ENCODE measurements at regions not wholly inside any gene's neighbourhood (a gene's known extent, or its start where the extent isn't known, plus 50 kb on each side); places are given as distances from the start of the nearest gene placed in this dataset.

DNA sequence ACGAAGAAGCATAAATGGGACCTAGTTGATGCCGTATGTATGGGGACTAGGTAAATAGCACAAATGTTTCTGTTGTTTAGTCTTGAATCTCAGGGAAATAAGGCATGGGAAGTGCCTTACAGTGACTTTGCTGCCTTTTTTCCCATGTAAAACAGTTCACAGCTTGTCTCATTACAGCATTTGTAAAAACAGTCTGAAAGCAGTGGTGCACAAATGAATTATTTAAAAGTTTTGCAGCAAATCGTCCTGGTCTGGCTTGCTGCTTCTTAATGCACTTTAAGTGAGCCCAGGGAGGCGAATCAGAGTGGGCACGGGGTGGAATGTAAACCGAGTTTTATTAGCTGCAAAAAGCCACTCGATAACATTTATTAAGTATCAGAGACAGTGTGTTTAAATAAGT is 302.0 kb upstream of the ETAA1 start:
- TF ChIP-seq POLR2AphosphoS5 (IDR thresholded peaks at IDR 0.05) (no peak), EP300 (IDR thresholded peaks at IDR 0.05) (no peak), POLR2A (IDR thresholded peaks at IDR 0.05) (no peak)
- TF ChIP-seq, protein P1, sequence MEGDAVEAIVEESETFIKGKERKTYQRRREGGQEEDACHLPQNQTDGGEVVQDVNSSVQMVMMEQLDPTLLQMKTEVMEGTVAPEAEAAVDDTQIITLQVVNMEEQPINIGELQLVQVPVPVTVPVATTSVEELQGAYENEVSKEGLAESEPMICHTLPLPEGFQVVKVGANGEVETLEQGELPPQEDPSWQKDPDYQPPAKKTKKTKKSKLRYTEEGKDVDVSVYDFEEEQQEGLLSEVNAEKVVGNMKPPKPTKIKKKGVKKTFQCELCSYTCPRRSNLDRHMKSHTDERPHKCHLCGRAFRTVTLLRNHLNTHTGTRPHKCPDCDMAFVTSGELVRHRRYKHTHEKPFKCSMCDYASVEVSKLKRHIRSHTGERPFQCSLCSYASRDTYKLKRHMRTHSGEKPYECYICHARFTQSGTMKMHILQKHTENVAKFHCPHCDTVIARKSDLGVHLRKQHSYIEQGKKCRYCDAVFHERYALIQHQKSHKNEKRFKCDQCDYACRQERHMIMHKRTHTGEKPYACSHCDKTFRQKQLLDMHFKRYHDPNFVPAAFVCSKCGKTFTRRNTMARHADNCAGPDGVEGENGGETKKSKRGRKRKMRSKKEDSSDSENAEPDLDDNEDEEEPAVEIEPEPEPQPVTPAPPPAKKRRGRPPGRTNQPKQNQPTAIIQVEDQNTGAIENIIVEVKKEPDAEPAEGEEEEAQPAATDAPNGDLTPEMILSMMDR (IDR thresholded peaks at IDR 0.05), result no peak
- H3K27me3 ChIP-seq, result no peaks in the 10 kb centered on the region
- no peak overlapping the region for H3K4me3 ChIP-seq
- no peaks in the 10 kb centered on the region for H3K4me1 ChIP-seq
- no peaks in the 10 kb centered on the region for H3K36me3 ChIP-seq
- no peak for DNase-seq (ENCODE audit: low spot score in 2 of 2)
- H3K27ac ChIP-seq, result no peak overlapping the region
- no peaks in the 10 kb centered on the region for H3K9me3 ChIP-seq
- 82% methylated on average over 7 of the region's 7 CpGs for WGBS

DNA sequence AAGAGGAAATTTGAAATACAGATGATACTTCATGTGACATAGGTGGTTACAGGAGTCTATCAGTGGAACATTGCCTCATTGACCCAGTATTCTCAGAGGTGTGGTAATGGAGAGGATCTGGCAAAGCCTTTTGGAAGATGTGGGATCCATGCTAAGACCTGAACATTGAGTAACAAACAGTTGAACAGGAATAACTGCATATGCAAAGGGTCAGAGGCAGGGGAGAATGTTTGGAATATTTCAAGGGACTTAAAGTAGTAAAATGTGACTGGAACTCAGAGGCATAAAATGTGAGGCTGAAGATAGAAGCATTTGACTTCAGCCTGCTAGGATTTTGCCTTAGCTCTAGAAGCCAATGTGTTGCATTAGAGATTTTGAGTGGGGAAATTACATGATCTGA is 300.2 kb upstream of the ETAA1 start:
- Histone ChIP-seq H3K4me3 (no peak overlapping the region), H3K27ac (no peak overlapping the region), H3K36me3 (no peaks in the 10 kb centered on the region), H3K27me3 (no peaks in the 10 kb centered on the region), H3K9me3 (no peaks in the 10 kb centered on the region), H3K4me1 (no peaks in the 10 kb centered on the region)
- TF ChIP-seq EP300 (IDR thresholded peaks at IDR 0.05), result no peak
- TF ChIP-seq POLR2AphosphoS5 (IDR thresholded peaks at IDR 0.05), result no peak
- TF ChIP-seq, protein P1 (IDR thresholded peaks at IDR 0.05), result no peak
- no peak for TF ChIP-seq POLR2A (IDR thresholded peaks at IDR 0.05)
- DNase-seq (ENCODE audit: low spot score in 2 of 2), result no peak

GRCh38 chr2:67103157-67103556 is 294.0 kb upstream of the ETAA1 start:
- H3K27ac ChIP-seq, result no peak overlapping the region
- H3K4me1 ChIP-seq, result no peaks in the 10 kb centered on the region
- H3K36me3 ChIP-seq, result no peaks in the 10 kb centered on the region
- no peak overlapping the region for H3K4me3 ChIP-seq
- TF ChIP-seq POLR2A (IDR thresholded peaks at IDR 0.05) (no peak), POLR2AphosphoS5 (IDR thresholded peaks at IDR 0.05) (no peak), EP300 (IDR thresholded peaks at IDR 0.05) (no peak)
- TF ChIP-seq, protein P1 (IDR thresholded peaks at IDR 0.05), result no peak
- no peak for DNase-seq (ENCODE audit: low spot score in 2 of 2)
- peaks cover 14% of the 10 kb centered on the region for H3K9me3 ChIP-seq
- H3K27me3 ChIP-seq, result no peaks in the 10 kb centered on the region

DNA sequence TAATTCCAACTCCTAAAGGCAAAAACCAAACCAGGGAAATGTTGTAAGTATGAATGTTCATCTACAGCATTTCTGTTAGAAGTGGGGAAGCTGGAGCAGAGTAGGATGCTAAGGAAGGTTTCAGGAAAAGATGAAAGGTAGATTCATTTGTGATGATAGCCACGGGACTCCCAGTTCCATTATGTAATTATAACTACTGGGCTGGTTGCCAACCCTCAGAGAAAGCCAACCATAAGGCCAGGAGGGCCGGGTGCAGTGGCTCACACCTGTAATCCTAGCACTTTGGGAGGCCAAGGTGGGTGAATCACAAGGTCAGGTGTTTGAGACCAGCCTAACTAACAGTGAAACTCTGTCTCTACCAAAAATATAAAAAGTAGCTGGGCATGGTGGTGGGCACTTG is 288.9 kb upstream of the ETAA1 start:
- H3K4me1 ChIP-seq, result no peaks in the 10 kb centered on the region
- DNase-seq (ENCODE audit: low spot score in 2 of 2), result no peak
- peaks cover 9% of the 10 kb centered on the region for H3K9me3 ChIP-seq
- 12% methylated on average over 2 of the region's 2 CpGs for WGBS
- no peak for TF ChIP-seq EP300 (IDR thresholded peaks at IDR 0.05)
- TF ChIP-seq POLR2AphosphoS5 (IDR thresholded peaks at IDR 0.05), result no peak
- TF ChIP-seq, protein P1 (IDR thresholded peaks at IDR 0.05), result no peak
- TF ChIP-seq POLR2A (IDR thresholded peaks at IDR 0.05), result no peak
- no peak overlapping the region for H3K4me3 ChIP-seq
- no peaks in the 10 kb centered on the region for H3K36me3 ChIP-seq
- H3K27me3 ChIP-seq, result no peaks in the 10 kb centered on the region
- no peak overlapping the region for H3K27ac ChIP-seq

GRCh38 chr2:67124531-67124930 is 272.6 kb upstream of the ETAA1 start:
- TF ChIP-seq POLR2A (IDR thresholded peaks at IDR 0.05) (no peak), EP300 (IDR thresholded peaks at IDR 0.05) (no peak), POLR2AphosphoS5 (IDR thresholded peaks at IDR 0.05) (no peak)
- TF ChIP-seq, protein P1 (IDR thresholded peaks at IDR 0.05), result no peak
- no peak overlapping the region for H3K4me3 ChIP-seq
- no peaks in the 10 kb centered on the region for H3K36me3 ChIP-seq
- H3K27ac ChIP-seq, result no peak overlapping the region
- WGBS, result 88% methylated on average over 1 of the region's 1 CpG
- H3K27me3 ChIP-seq, result no peaks in the 10 kb centered on the region
- H3K9me3 ChIP-seq, result no peaks in the 10 kb centered on the region
- no peak for DNase-seq (ENCODE audit: low spot score in 2 of 2)
- no peaks in the 10 kb centered on the region for H3K4me1 ChIP-seq
